HepG2 (cell line): ENCODE measurements at regions not wholly inside any gene's neighbourhood (a gene's known extent, or its start where the extent isn't known, plus 50 kb on each side); places are given as distances from the start of the nearest gene placed in this dataset.
A peak's percentile ranks its signal among the peaks of the same experiment; 100 is the strongest.

ENCODE experiments used
- ATAC-seq: fragments of 200-7000 bp; cut with Tn5 transposase; 3 replicates; pipeline ENCODE4 v1.9.1; 2020; ENCODE audit warnings: mild to moderate bottlenecking, moderate library complexity
- BruUV-seq: library from RNA; stranded (reverse); fragments of 400-500 nt; replicated peaks from 2 replicates; lab custom pipeline; 2021; lab: Mats Ljungman, UMichigan
- CTCF ChIA-PET: fragments of 300-600 bp; formaldehyde crosslinking; extraction: SDS; loops from one replicate; lab custom pipeline; 2021; ENCODE audit warnings: low total read pairs, inconsistent platforms, low intra/inter-chr PET ratio; lab: Yijun Ruan, JAX
- POLR2A ChIA-PET: fragments of 350-600 bp; sonication (Branson Sonifier 250); formaldehyde crosslinking; loops from one replicate; lab custom pipeline; 2020; ENCODE audit warnings: antibody characterized with exemption, inconsistent platforms; lab: Yijun Ruan, JAX
- DNase-seq: peaks from one replicate; pipeline ENCODE4 v3.0.0-alpha.2; 2015; ENCODE audit warnings: low spot score
- FAIRE-seq: peaks from 3 replicates; lab custom pipeline; 2011; peaks lifted over from hg19 to GRCh38; lab: Jason Lieb, UNC
- H2AFZ ChIP-seq: one replicate; pipeline ENCODE4 v1.6.1; 2011; ENCODE audit warnings: low read length, inconsistent platforms
- H3K27ac ChIP-seq: fragments of 300-600 bp; 3 replicates; pipeline ENCODE4 v1.8.0; 2011; ENCODE audit warnings: mixed run types, mild to moderate bottlenecking, mixed read lengths, low read length, inconsistent platforms; ENCODE audit not compliant: insufficient read depth; ENCODE audit errors: extremely low read length
- H3K27me3 ChIP-seq, 2 experiments: fragments of 200-600 bp in 1 of 2; 2 replicates in 1 of 2; 3 replicates in 1 of 2; pipeline versions ENCODE4 v1.6.0 to v1.8.0; 2011; ENCODE audit warnings: low read length in 2 of 2, mild to moderate bottlenecking in 2 of 2, moderate library complexity in 2 of 2, inconsistent platforms in 1 of 2; ENCODE audit not compliant: insufficient read depth in 2 of 2, control insufficient read depth in 1 of 2
- H3K36me3 ChIP-seq, 2 experiments: fragments of 200-600 bp in 1 of 2; replicated peaks in 1 of 2; 2 replicates in 1 of 2; 3 replicates in 1 of 2; pipeline versions ENCODE4 v1.5.1 to v1.8.0; 2011; ENCODE audit warnings: low read length in 2 of 2, inconsistent platforms in 1 of 2; ENCODE audit not compliant: insufficient read depth in 2 of 2, control insufficient read depth in 1 of 2
- H3K4me1 ChIP-seq: 2 replicates; pipeline ENCODE4 v1.5.1; 2012; ENCODE audit warnings: low read length, inconsistent platforms; ENCODE audit not compliant: insufficient read depth
- H3K4me2 ChIP-seq: 2 replicates; pipeline ENCODE4 v1.6.0; 2011; ENCODE audit warnings: low read depth, low read length, inconsistent platforms
- H3K4me3 ChIP-seq, 3 experiments: fragments of 200-600 bp in 1 of 3; sonication (generic), shearing (Covaris generic) in 1 of 3; replicated peaks in 1 of 3; 2 replicates each; pipeline ENCODE4 v1.5.1; 2011 to 2016; ENCODE audit warnings: low read length in 3 of 3, inconsistent platforms in 2 of 3, low read depth in 2 of 3, mild to moderate bottlenecking in 2 of 3, control low read depth in 1 of 3, mixed read lengths in 1 of 3; ENCODE audit not compliant: insufficient read depth in 1 of 3
- H3K79me2 ChIP-seq: one replicate; pipeline ENCODE4 v1.6.1; 2011; ENCODE audit warnings: low read length, inconsistent platforms; ENCODE audit not compliant: insufficient read depth
- H3K9ac ChIP-seq: 2 replicates; pipeline ENCODE4 v1.6.0; 2011; ENCODE audit warnings: mild to moderate bottlenecking, low read depth, low read length, inconsistent platforms; ENCODE audit not compliant: insufficient read depth
- H3K9me3 ChIP-seq: 2 replicates; pipeline ENCODE4 v1.5.1; 2012; ENCODE audit warnings: mild to moderate bottlenecking, low read length
- H4K20me1 ChIP-seq: 2 replicates; pipeline ENCODE4 v1.6.0; 2011; ENCODE audit warnings: inconsistent platforms, mild to moderate bottlenecking, low read length, moderate library complexity; ENCODE audit not compliant: insufficient read depth
- CTCF ChIP-seq: sonication (generic); formaldehyde crosslinking; IDR thresholded peaks from 2 replicates; pipeline ENCODE4 v1.5.0; 2020; ENCODE audit warnings: mild to moderate bottlenecking, missing genetic modification reagents, moderate library complexity
- FOSL1 ChIP-seq: sonication (generic); formaldehyde crosslinking; IDR thresholded peaks from 2 replicates; pipeline ENCODE4 v1.9.0; 2021; ENCODE audit warnings: missing genetic modification reagents, borderline replicate concordance
- FOSL2 ChIP-seq: sonication (generic); formaldehyde crosslinking; IDR thresholded peaks from 2 replicates; pipeline ENCODE4 v1.4.0; 2020; ENCODE audit warnings: missing genetic modification reagents
- FOXA1 ChIP-seq, 2 experiments: fragments of 450-650 bp in 1 of 2; sonication (generic) in 1 of 2; formaldehyde crosslinking in 1 of 2; IDR thresholded peaks; 2 replicates each; pipeline versions ENCODE4 v1.4.0 to v1.6.1; 2016 to 2020; ENCODE audit warnings: missing genetic modification reagents in 1 of 2
- KDM3A ChIP-seq: IDR thresholded peaks from 2 replicates; pipeline ENCODE4 v1.6.1; 2018; ENCODE audit warnings: low read depth, missing compliant biosample characterization
- TEAD3 ChIP-seq: optimal IDR thresholded peaks from 2 replicates; pipeline ENCODE3; 2016; ENCODE audit warnings: borderline replicate concordance
- ZNF326 ChIP-seq: sonication (generic); formaldehyde crosslinking; IDR thresholded peaks from 2 replicates; pipeline ENCODE4 v1.4.0; 2020; ENCODE audit warnings: missing genetic modification reagents, borderline replicate concordance
- ZSCAN30 ChIP-seq: sonication (generic); formaldehyde crosslinking; IDR thresholded peaks from 2 replicates; pipeline ENCODE4 v1.5.0; 2020; ENCODE audit warnings: mild to moderate bottlenecking, missing genetic modification reagents
- WGBS: methylation state at CpG from one replicate; pipeline ENCODE4 v1.1.6; 2017; ENCODE audit warnings: low lambda C conversion rate; 5-methylcytosine and 5-hydroxymethylcytosine counted together
- in situ Hi-C: cut with HindIII; loops from 2 replicates; pipeline ENCODE4 v1.10.0; 2017; ENCODE audit warnings: low pct_unique_long_range_greater_than_20kb; ENCODE audit not compliant: extremely low pct_ligation_motif_present
- intact Hi-C: fragments of 100-400 bp; cut with micrococcal nuclease; formaldehyde crosslinking; loops from one replicate; pipeline ENCODE4 v1.10.0; 2022; ENCODE audit not compliant: unreplicated experiment
- TF ChIP-seq, protein P1 (sequence below): IDR thresholded peaks from 2 replicates; pipeline ENCODE4 v1.6.1; 2012; ENCODE audit warnings: low read depth, low read length, improper control_type of control experiment
- TF ChIP-seq, protein P2 (sequence below): IDR thresholded peaks from 2 replicates; pipeline ENCODE4 v1.6.1; 2016; ENCODE audit warnings: missing biosample characterization, missing genetic modification reagents, low read depth

DNA sequence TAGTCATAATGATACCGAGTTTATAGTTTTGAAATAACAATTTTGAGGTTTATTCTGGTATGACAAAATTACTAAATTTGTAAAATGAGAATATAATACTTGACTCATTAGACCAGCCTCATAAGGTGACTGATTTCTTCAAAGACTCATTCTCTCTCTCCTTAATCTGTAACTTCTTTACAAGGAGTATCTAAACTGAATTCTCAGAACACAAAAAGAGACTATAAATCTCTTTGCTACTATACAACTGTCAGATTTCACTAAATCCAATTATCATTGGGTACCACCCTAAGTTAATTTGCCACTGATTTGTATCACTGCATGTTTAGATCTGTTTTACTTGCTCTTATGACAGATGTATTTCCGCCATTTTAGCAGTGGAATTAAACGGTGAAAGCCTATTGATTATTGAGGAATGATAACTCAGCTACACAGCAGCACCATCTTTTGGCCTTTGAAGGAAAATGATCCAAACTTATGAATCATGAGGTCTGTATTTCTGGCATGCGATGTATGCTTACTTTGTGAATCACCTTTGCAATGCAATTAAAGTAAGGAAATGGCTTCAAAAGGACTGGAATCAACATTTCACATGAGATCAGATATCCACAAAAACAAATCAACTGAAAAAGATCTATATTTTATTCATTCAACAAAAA lies 161.2 kb downstream of the RERGL start:
- peaks cover 14% of the 10 kb centered on the region; the same call in 1 of the 2 replicates for H3K9me3 ChIP-seq
- CTCF ChIA-PET: no interaction called here
- no peaks in the 10 kb centered on the region for H3K79me2 ChIP-seq
- no peaks in the 10 kb centered on the region for H3K36me3 ChIP-seq
- DNase-seq (peak; percentile 57), FAIRE-seq (no peak), ATAC-seq (no peak; the same call in 2 of the 3 replicates)
- TF ChIP-seq FOSL2: peak; percentile 75
- peak; percentile 28 for TF ChIP-seq TEAD3 (CRISPR knock-in tag)
- no peak for TF ChIP-seq KDM3A (CRISPR knock-in tag)
- 0 out of 2 replicates have a peak, but pooled peaks have one; percentile 40 for TF ChIP-seq FOSL1
- TF ChIP-seq CTCF (CRISPR knock-in tag): 0 out of 2 replicates have a peak, but pooled peaks have one; percentile 16
- no peak for TF ChIP-seq ZNF326 (CRISPR knock-in tag)
- TF ChIP-seq ZSCAN30: no peak
- TF ChIP-seq, protein P1, sequence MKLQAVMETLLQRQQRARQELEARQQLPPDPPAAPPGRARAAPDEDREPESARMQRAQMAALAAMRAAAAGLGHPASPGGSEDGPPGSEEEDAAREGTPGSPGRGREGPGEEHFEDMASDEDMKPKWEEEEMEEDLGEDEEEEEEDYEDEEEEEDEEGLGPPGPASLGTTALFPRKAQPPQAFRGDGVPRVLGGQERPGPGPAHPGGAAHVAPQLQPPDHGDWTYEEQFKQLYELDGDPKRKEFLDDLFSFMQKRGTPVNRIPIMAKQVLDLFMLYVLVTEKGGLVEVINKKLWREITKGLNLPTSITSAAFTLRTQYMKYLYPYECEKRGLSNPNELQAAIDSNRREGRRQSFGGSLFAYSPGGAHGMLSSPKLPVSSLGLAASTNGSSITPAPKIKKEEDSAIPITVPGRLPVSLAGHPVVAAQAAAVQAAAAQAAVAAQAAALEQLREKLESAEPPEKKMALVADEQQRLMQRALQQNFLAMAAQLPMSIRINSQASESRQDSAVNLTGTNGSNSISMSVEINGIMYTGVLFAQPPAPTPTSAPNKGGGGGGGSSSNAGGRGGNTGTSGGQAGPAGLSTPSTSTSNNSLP: peak; percentile 80
- TF ChIP-seq, protein P2, sequence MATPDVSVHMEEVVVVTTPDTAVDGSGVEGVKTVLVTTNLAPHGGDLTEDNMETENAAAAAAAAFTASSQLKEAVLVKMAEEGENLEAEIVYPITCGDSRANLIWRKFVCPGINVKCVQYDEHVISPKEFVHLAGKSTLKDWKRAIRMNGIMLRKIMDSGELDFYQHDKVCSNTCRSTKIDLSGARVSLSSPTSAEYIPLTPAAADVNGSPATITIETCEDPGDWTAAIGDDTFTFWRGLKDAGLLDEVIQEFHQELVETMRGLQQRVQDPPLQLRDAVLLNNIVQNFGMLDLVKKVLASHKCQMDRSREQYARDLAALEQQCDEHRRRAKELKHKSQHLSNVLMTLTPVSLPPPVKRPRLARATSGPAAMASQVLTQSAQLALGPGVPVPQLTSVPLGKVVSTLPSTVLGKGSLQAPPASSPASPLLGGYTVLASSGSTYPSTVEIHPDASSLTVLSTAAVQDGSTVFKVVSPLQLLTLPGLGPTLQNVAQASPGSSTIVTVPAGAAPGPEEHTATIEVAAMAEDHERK (CRISPR knock-in tag): no peak
- no peak for TF ChIP-seq FOXA1 (IDR thresholded peaks at IDR 0.05)
- 0 out of 2 replicates have a peak, but pooled peaks have one; percentile 9 for TF ChIP-seq FOXA1 (CRISPR knock-in tag; IDR thresholded peaks at IDR 0.05)
- no peak overlapping the region for H3K4me3 ChIP-seq
- 2% methylated on average over 4 of the region's 4 CpGs for WGBS
- H3K4me1 ChIP-seq: no peaks in the 10 kb centered on the region
- POLR2A ChIA-PET: no interaction called here
- H3K4me2 ChIP-seq: no peak overlapping the region
- H3K27me3 ChIP-seq: no peaks in the 10 kb centered on the region
- in situ Hi-C loops: no loop called here
- no peak overlapping the region for H3K27ac ChIP-seq
- no TSS peak for BruUV-seq
- no peak overlapping the region for H2AFZ ChIP-seq
- no peak overlapping the region for H3K9ac ChIP-seq
- no peaks in the 10 kb centered on the region for H4K20me1 ChIP-seq
- intact Hi-C loops: no loop called here
